ENCODE measurements at regions not wholly inside any gene's neighbourhood (a gene's known extent, or its start where the extent isn't known, plus 50 kb on each side); places are given as distances from the start of the nearest gene placed in this dataset.

DNA sequence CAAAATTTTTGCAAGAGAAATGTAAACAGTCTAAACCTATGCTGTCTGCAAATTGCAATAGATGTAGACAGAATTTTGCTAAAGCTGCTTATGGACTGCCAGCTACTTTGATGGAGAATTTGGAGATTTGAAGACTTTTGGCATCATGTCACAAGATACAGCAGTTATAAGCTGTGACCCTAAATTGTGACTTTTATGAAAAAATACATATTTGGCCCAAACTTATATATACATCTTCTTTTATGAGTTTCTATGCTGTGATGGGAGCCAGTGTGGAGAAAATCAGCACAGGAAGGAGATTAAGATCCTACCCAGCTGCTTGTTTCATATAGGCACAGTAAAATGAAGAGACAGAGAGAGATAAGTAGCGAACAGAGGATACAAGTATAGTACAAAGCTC lies 1595.4 kb downstream of the PLA2G4A start:
- intact Hi-C loops (cut with DNase I), result no loop called here
- DNase-seq (no peak), ATAC-seq (no peak)
- no peak overlapping the region for H3K27ac ChIP-seq
- no peak overlapping the region for H3K4me3 ChIP-seq
- no peaks in the 10 kb centered on the region for H3K36me3 ChIP-seq (replicated peaks in 1 of 2; ENCODE audit: insufficient read depth in 1 of 2, low read depth in 2 of 2)
- 64 to 74% methylated on average over 1 of the region's 1 CpG for WGBS, 2 donors
- H3K9me3 ChIP-seq, result no peaks in the 10 kb centered on the region
- no peaks in the 10 kb centered on the region for H3K27me3 ChIP-seq
- no peaks in the 10 kb centered on the region for H3K4me1 ChIP-seq
- no peak for TF ChIP-seq POLR2A (IDR thresholded peaks at IDR 0.05)
- TF ChIP-seq, protein P1, sequence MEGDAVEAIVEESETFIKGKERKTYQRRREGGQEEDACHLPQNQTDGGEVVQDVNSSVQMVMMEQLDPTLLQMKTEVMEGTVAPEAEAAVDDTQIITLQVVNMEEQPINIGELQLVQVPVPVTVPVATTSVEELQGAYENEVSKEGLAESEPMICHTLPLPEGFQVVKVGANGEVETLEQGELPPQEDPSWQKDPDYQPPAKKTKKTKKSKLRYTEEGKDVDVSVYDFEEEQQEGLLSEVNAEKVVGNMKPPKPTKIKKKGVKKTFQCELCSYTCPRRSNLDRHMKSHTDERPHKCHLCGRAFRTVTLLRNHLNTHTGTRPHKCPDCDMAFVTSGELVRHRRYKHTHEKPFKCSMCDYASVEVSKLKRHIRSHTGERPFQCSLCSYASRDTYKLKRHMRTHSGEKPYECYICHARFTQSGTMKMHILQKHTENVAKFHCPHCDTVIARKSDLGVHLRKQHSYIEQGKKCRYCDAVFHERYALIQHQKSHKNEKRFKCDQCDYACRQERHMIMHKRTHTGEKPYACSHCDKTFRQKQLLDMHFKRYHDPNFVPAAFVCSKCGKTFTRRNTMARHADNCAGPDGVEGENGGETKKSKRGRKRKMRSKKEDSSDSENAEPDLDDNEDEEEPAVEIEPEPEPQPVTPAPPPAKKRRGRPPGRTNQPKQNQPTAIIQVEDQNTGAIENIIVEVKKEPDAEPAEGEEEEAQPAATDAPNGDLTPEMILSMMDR (IDR thresholded peaks at IDR 0.05), result no peak

DNA sequence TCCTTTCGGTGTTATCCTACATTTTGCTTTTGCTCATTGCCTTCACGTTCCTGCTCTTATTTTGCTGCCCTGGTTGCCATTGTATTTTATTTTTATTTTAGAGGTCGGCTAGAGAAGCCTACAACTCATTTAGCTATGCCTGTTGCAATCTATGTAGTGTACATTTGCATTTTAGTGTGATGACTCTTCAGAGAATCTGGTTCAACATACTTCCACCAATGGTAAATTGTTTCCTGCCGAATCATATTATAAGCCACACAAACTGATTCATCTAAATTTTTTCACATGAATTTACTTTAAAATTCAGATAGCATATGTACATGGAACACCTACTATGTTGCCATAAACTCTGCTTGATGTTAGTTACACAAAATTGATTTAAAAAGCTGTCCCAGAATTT lies 1596.9 kb downstream of the PLA2G4A start:
- Histone ChIP-seq H3K27me3 (no peaks in the 10 kb centered on the region), H3K36me3 (replicated peaks in 1 of 2; ENCODE audit: insufficient read depth in 1 of 2, low read depth in 2 of 2) (no peaks in the 10 kb centered on the region), H3K27ac (no peak overlapping the region), H3K9me3 (no peaks in the 10 kb centered on the region), H3K4me1 (no peaks in the 10 kb centered on the region), H3K4me3 (no peak overlapping the region)
- DNase-seq (no peak), ATAC-seq (no peak)
- intact Hi-C loops (cut with DNase I), result no loop called here
- WGBS, 2 donors, result 50 to 51% methylated on average over 3 to 4 of the region's 4 CpGs
- TF ChIP-seq, protein P1 (IDR thresholded peaks at IDR 0.05), result no peak
- no peak for TF ChIP-seq POLR2A (IDR thresholded peaks at IDR 0.05)

DNA sequence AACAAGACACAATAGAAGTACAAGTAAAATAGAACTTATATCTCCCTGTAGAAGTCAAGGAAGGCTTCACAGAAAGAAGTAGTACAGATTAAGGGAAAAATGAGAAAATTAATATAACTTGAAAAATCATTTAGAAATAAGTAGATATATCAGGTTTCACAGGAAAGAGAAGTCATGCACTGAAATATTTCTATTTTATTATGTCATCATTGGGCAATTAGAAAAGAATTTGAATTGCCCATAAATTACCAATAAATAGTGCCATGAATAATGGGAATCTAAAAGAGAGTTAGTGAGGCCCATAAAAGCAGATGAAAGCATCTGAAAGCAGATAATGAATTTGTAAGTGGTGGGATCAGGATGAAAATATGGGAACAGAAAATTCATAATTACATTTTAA lies 1597.8 kb downstream of the PLA2G4A start:
- H3K4me3 ChIP-seq, result no peak overlapping the region
- H3K27me3 ChIP-seq, result no peaks in the 10 kb centered on the region
- intact Hi-C loops (cut with DNase I), result no loop called here
- H3K36me3 ChIP-seq (replicated peaks in 1 of 2; ENCODE audit: insufficient read depth in 1 of 2, low read depth in 2 of 2), result no peaks in the 10 kb centered on the region
- DNase-seq (no peak), ATAC-seq (no peak)
- H3K4me1 ChIP-seq, result no peaks in the 10 kb centered on the region
- TF ChIP-seq, protein P1 (IDR thresholded peaks at IDR 0.05), result no peak
- no peak overlapping the region for H3K27ac ChIP-seq
- no peaks in the 10 kb centered on the region for H3K9me3 ChIP-seq

DNA sequence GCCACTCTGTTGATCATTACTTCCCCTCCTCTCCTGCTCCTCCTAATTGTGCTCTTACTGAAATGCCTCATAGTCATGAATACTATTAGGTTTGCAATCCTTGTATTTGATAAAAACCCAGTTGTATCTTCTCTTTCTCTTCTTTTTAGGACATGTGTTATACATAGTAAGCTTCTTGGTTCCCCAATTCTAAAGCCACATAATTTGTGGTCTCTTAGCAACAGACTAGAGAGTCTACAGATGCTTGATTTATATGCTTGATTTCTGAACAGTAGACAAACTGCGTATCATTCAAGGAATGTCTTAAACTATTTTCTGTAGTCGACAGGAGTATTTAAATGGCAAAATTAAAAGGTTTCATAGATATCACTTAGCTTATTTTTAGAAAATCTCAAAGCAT lies 1598.9 kb downstream of the PLA2G4A start:
- H3K4me3 ChIP-seq, result no peak overlapping the region
- H3K27me3 ChIP-seq, result no peaks in the 10 kb centered on the region
- ATAC-seq (no peak), DNase-seq (no peak)
- no peak overlapping the region for H3K27ac ChIP-seq
- no peak for TF ChIP-seq POLR2A (IDR thresholded peaks at IDR 0.05)
- TF ChIP-seq, protein P1 (IDR thresholded peaks at IDR 0.05), result no peak
- intact Hi-C loops (cut with DNase I), result no loop called here
- 35 to 51% methylated on average over 2 of the region's 2 CpGs for WGBS, 2 donors
- H3K36me3 ChIP-seq (replicated peaks in 1 of 2; ENCODE audit: insufficient read depth in 1 of 2, low read depth in 2 of 2), result no peaks in the 10 kb centered on the region
- no peaks in the 10 kb centered on the region for H3K9me3 ChIP-seq
- no peaks in the 10 kb centered on the region for H3K4me1 ChIP-seq

DNA sequence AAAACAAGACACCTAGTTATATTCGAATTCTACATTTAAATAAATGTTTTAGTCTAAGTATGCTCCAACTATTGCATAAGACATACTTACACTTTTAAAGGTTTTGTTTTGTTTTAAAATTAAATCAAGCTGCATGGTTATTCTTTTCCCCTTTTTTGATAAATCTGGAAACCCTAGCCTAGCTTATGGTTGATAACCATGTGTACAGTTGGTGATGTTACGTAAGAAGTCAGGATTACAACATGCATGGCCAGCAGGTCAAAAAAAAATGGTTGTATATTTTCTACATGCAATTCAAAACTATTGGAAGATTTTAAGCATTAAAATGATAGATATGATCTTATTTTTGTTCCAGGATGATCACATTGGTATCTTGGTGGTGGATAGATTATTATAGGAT lies 1600.6 kb downstream of the PLA2G4A start:
- H3K27ac ChIP-seq, result no peak overlapping the region
- 46 to 60% methylated on average over 2 of the region's 2 CpGs for WGBS, 2 donors
- DNase-seq (no peak), ATAC-seq (no peak)
- no peaks in the 10 kb centered on the region for H3K9me3 ChIP-seq
- H3K4me1 ChIP-seq, result no peaks in the 10 kb centered on the region
- H3K36me3 ChIP-seq (replicated peaks in 1 of 2; ENCODE audit: insufficient read depth in 1 of 2, low read depth in 2 of 2), result no peaks in the 10 kb centered on the region
- no peaks in the 10 kb centered on the region for H3K27me3 ChIP-seq
- H3K4me3 ChIP-seq, result no peak overlapping the region
- intact Hi-C loops (cut with DNase I), result no loop called here
- TF ChIP-seq POLR2A (IDR thresholded peaks at IDR 0.05), result no peak
- TF ChIP-seq, protein P1 (IDR thresholded peaks at IDR 0.05), result no peak

Data from body of pancreas (tissue), 4 donors.